ENCODE measurements at regions not wholly inside any gene's neighbourhood (a gene's known extent, or its start where the extent isn't known, plus 50 kb on each side); places are given as distances from the start of the nearest gene placed in this dataset.

DNA sequence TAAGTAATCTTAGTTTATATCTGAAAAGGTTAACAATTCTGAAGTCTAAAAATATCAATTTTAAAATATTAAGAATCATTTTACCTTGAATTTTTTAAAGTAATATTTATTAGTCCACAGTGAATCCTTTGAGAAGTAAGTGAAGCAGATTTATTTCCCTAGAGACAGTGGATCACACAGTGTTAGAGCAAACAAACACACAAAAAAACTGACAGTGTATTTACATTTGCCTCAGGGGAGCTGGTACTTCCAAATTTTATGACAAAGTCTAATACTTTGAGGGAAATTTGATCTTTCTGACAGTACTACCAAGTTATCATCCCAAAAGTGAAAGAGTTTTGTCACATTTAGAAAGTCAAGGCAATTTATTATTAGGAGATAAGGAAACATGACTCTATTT is 1750.6 kb upstream of the CDH9 start:
- TF ChIP-seq, protein P1, sequence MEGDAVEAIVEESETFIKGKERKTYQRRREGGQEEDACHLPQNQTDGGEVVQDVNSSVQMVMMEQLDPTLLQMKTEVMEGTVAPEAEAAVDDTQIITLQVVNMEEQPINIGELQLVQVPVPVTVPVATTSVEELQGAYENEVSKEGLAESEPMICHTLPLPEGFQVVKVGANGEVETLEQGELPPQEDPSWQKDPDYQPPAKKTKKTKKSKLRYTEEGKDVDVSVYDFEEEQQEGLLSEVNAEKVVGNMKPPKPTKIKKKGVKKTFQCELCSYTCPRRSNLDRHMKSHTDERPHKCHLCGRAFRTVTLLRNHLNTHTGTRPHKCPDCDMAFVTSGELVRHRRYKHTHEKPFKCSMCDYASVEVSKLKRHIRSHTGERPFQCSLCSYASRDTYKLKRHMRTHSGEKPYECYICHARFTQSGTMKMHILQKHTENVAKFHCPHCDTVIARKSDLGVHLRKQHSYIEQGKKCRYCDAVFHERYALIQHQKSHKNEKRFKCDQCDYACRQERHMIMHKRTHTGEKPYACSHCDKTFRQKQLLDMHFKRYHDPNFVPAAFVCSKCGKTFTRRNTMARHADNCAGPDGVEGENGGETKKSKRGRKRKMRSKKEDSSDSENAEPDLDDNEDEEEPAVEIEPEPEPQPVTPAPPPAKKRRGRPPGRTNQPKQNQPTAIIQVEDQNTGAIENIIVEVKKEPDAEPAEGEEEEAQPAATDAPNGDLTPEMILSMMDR (IDR thresholded peaks at IDR 0.05): no peak
- TF ChIP-seq ZFX (IDR thresholded peaks at IDR 0.05; ENCODE audit: borderline replicate concordance): no peak
